Peyer's patch (tissue), 4 donors: ENCODE measurements at regions not wholly inside any gene's neighbourhood (a gene's known extent, or its start where the extent isn't known, plus 50 kb on each side); places are given as distances from the start of the nearest gene placed in this dataset.

ENCODE experiments used
- DNase-seq, 3 donors: peaks; one replicate each; pipeline ENCODE4 v3.0.0-alpha.2; 2017 to 2019
- H3K27ac ChIP-seq, 4 donors: fragments of 200-600 bp; sonication (generic); one replicate each; pipeline ENCODE4 v1.5.1; 2016 to 2019
- H3K27me3 ChIP-seq, 2 donors: fragments of 200-600 bp; sonication (generic); one replicate each; pipeline ENCODE4 v1.5.1; 2019
- H3K36me3 ChIP-seq, 3 donors: fragments of 200-600 bp; sonication (generic); one replicate each; pipeline ENCODE4 v1.5.1; 2016 to 2019
- H3K4me1 ChIP-seq, 4 donors: fragments of 200-600 bp; sonication (generic); one replicate each; pipeline ENCODE4 v1.5.1; 2016 to 2019
- H3K4me3 ChIP-seq, 4 donors: fragments of 200-600 bp; sonication (generic); 1 replicate in 3 of 4; 2 replicates in 1 of 4; pipeline ENCODE4 v1.5.1; 2016 to 2019; ENCODE audit warnings: mild to moderate bottlenecking in 1 of 4
- H3K9me3 ChIP-seq, 4 donors: fragments of 200-600 bp; sonication (generic); one replicate each; pipeline ENCODE4 v1.5.1; 2016 to 2019; ENCODE audit warnings: mild to moderate bottlenecking in 1 of 4
- POLR2A ChIP-seq, 2 donors: fragments of 450-650 bp; IDR thresholded peaks; one replicate each; pipeline ENCODE4 v1.5.1; 2017; ENCODE audit warnings: antibody characterized with exemption in 2 of 2, mild to moderate bottlenecking in 2 of 2, moderate library complexity in 2 of 2
- TF ChIP-seq, protein P1 (sequence below), 6 experiments: fragments of 450-650 bp in 4 of 6; fragments of 200-600 bp in 2 of 6; sonication (generic) in 1 of 6; IDR thresholded peaks; one replicate each; pipeline ENCODE4 v1.5.1; 2017 to 2019; ENCODE audit warnings: antibody characterized with exemption in 6 of 6, mild to moderate bottlenecking in 3 of 6, moderate library complexity in 1 of 6

DNA sequence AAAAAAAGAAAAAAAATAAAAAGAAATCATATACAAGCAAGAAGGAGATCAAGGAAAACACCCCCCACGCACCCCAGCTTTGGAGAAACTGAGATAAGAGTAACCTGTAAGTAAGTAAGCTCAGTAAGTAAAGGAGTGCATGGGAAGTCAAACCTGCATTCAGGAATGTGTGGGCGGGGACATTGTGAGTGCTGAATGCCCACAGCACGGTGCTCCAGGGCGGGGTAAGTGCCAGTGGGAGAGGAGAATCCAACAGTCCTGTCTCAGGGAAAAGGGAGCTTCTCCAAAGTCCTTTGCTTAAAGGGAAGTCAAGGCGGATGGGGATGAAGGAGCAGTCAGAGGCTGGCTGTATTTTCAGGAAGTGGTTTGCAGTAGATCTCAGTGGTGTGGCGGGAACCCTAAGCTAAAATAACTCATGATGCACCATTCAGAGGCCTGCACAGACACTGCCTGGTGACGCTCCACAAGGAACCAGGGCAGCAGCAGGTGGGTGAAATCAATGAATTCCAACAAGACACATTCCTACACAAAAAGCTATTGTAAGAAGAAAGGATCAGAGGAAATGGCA, 368.0 kb downstream of the QKI start:
- Histone ChIP-seq H3K27me3 (no peaks in the 10 kb centered on the region), H3K36me3 (no peaks in the 10 kb centered on the region), H3K27ac (no peak overlapping the region), H3K9me3 (no peaks in the 10 kb centered on the region), H3K4me3 (no peak overlapping the region), H3K4me1 (no peaks in the 10 kb centered on the region)
- no peak for DNase-seq
- TF ChIP-seq POLR2A (IDR thresholded peaks at IDR 0.05), result no peak
- TF ChIP-seq, protein P1, sequence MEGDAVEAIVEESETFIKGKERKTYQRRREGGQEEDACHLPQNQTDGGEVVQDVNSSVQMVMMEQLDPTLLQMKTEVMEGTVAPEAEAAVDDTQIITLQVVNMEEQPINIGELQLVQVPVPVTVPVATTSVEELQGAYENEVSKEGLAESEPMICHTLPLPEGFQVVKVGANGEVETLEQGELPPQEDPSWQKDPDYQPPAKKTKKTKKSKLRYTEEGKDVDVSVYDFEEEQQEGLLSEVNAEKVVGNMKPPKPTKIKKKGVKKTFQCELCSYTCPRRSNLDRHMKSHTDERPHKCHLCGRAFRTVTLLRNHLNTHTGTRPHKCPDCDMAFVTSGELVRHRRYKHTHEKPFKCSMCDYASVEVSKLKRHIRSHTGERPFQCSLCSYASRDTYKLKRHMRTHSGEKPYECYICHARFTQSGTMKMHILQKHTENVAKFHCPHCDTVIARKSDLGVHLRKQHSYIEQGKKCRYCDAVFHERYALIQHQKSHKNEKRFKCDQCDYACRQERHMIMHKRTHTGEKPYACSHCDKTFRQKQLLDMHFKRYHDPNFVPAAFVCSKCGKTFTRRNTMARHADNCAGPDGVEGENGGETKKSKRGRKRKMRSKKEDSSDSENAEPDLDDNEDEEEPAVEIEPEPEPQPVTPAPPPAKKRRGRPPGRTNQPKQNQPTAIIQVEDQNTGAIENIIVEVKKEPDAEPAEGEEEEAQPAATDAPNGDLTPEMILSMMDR (IDR thresholded peaks at IDR 0.05), result no peak

DNA sequence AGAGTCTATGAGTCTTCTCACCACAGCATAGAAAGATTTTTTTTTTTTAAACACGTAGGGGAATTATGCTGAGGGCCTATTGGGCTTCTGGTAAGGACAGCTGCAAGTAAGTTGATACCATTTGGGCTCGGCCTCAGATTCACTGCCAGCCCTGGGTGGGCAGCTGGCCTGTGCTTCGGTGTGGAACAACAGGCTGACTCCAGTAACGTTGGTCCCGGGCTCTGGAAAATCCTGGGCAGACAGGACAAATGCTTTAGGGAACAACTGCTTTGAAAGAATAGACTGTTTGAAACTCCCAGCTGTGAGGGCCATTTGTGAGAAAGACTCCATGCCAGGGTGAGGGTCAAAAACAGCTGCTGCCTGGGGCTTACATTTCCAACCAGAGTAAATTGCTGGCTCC, 366.5 kb downstream of the QKI start:
- Histone ChIP-seq H3K36me3 (no peaks in the 10 kb centered on the region), H3K27me3 (no peaks in the 10 kb centered on the region), H3K9me3 (no peaks in the 10 kb centered on the region), H3K4me1 (no peaks in the 10 kb centered on the region), H3K4me3 (no peak overlapping the region), H3K27ac (no peak overlapping the region)
- DNase-seq, result no peak
- no peak for TF ChIP-seq POLR2A (IDR thresholded peaks at IDR 0.05)

DNA sequence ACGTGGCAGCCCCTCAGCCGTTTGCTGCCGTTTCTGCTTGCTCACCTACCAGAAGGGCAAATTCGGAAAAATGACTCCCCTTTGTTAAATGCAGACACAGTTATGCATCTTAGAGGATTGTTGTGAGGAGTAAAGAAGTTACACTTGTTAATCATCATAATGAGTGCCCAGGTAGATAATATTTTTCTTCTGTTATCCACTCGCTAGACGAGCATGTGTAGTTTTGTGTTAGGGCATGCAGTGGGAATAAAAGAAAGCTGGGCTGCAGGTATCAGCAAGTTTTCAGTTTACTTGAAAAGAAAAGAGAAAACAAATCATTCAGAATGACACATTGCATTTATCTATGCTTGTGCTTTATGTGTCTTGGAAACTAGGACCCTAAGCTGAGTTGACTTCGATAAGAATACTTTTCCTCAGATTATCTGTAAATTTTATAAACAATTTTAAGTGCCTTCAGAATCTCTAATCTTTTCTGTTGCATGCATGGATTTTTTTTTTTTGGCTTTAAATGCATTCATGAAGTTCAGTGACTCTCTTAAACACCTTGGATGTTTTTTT, 365.3 kb downstream of the QKI start:
- Histone ChIP-seq H3K27ac (no peak overlapping the region), H3K36me3 (no peaks in the 10 kb centered on the region), H3K4me1 (no peaks in the 10 kb centered on the region), H3K4me3 (no peak overlapping the region), H3K9me3 (no peaks in the 10 kb centered on the region), H3K27me3 (no peaks in the 10 kb centered on the region)
- no peak for TF ChIP-seq POLR2A (IDR thresholded peaks at IDR 0.05)
- TF ChIP-seq, protein P1 (IDR thresholded peaks at IDR 0.05), result no peak
- no peak for DNase-seq

DNA sequence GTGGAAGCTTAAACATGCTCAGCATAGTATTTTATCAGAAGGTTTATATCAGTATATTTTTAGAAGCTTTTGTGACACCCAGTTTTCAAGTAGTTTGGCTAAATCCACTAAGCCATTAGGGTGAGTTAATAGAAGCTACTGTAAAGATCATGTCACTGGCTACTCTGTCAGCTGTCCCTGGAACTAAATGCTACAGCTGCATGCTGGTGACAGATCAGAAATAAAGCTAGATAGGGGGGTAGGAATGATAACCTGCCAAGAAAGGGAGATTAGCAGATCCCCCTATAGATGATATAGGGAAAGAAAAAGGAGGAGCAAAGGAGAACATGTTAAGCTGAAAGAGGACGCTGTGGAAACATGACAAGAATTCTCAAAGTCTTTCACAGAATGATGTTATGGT, 363.2 kb downstream of the QKI start:
- Histone ChIP-seq H3K27ac (no peak overlapping the region), H3K4me1 (no peaks in the 10 kb centered on the region), H3K36me3 (no peaks in the 10 kb centered on the region), H3K4me3 (no peak overlapping the region), H3K27me3 (no peaks in the 10 kb centered on the region), H3K9me3 (no peaks in the 10 kb centered on the region)
- DNase-seq, result no peak
- TF ChIP-seq, protein P1 (IDR thresholded peaks at IDR 0.05), result no peak
- no peak for TF ChIP-seq POLR2A (IDR thresholded peaks at IDR 0.05)

DNA sequence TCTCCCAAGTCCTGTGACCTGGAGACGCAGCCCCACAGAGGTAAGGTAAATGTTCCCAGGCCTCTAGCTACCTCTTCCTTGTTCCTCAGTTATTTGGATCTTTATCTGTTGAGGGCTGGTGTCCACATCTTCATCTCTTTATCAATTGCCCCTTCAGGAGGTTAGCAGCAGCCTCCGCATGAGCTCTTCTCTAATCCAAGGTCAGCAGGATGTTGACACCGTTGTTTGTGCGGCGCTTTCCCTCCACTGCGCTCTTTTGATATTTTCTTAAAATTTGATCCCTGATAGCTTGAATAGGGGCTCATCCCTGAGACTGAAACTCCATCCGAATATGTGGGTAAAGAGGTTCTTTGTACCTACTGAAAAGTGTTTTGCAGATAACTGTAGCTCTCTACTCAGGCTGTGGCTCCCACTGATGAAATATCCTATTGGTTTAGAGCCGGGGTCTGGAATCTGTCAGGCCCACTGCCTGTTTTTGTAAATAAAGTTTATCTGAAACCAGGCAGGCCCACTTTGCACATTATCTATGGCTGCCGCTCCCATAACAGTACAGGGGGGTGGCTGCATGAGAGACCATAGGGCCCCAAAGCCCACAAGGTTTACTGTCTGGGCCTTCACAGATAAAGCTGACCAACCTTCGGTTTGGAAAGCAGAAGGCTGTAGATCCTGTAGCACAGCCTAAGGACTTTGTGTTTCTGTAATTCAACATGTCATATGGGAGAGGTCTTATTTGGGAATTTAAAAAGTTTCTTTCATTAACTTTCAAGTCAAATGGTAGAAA, 362.6 kb downstream of the QKI start:
- no peaks in the 10 kb centered on the region for H3K27me3 ChIP-seq
- TF ChIP-seq POLR2A (IDR thresholded peaks at IDR 0.05), result no peak
- TF ChIP-seq, protein P1 (IDR thresholded peaks at IDR 0.05), result no peak

DNA sequence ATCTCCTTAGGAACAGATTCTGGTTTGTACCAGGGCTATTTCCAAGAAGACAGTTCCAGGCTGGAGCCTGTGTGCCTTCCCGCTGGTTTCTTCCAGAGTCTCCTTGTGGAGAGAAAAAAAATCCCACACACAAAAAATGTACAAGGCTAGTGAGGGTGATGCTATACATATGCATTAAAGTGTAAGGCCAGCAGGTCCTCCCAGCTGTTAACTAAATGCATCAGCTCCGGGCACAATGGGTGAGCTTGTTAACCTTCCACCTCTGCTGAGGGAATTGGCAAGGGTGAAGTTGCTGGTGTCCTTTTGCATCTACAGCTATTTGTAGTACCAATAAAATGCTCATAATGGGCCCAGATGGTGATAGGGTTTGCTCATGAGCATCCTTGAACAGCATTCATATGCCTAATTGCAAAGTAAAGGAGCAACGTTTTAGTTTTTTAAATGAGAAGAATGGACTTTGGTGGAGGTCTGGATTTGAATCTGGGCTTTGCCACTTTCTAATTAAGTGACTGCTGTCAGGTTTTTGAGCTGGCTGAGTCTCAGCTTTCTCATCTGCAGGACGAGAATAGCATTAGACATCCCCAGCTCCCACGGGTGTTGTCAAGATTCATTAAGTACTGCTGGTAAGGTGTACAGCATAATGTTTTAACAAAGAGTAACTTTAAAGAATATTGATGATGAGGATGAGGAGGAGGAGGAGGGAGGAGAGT, 361.8 kb downstream of the QKI start:
- no peaks in the 10 kb centered on the region for H3K27me3 ChIP-seq

More for the DNA sequence above, 362.6 kb downstream of the QKI start:
- Histone ChIP-seq H3K36me3 (no peaks in the 10 kb centered on the region), H3K27ac (no peak overlapping the region), H3K4me1 (no peaks in the 10 kb centered on the region), H3K4me3 (no peak overlapping the region), H3K9me3 (no peaks in the 10 kb centered on the region)
- DNase-seq, result no peak

More for the DNA sequence above, 361.8 kb downstream of the QKI start:
- Histone ChIP-seq H3K9me3 (no peaks in the 10 kb centered on the region), H3K27ac (no peak overlapping the region), H3K4me3 (no peak overlapping the region), H3K4me1 (no peaks in the 10 kb centered on the region), H3K36me3 (no peaks in the 10 kb centered on the region)
- DNase-seq, result no peak
- TF ChIP-seq, protein P1 (IDR thresholded peaks at IDR 0.05), result no peak
- no peak for TF ChIP-seq POLR2A (IDR thresholded peaks at IDR 0.05)
